ENCODE measurements at regions not wholly inside any gene's neighbourhood (a gene's known extent, or its start where the extent isn't known, plus 50 kb on each side); places are given as distances from the start of the nearest gene placed in this dataset.

DNA sequence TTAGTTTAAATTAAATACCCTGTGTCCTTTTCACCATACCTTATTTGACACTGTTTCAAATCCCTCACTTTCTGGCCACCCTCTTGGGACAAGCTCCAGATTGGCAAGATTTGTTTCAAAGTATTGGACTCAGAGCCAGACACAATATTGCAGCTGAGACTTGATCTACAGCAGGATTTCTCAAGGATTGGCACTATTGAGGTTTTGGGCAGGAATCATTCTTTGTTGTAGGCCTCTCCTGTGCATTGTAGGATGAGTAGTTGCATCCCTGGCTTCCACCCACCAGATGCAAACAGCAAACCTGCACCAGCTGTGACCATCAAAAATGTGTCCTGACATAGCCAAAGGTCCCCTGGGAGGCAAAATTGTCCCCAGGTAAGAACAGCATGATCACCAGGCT lies 181.2 kb downstream of the CHD9NB start:
- no peaks in the 10 kb centered on the region for H3K9me3 ChIP-seq (ENCODE audit: low read length)
- no peaks in the 10 kb centered on the region for H3F3A ChIP-seq (ENCODE audit: insufficient read depth, low read length)
- H3K27me3 ChIP-seq (ENCODE audit: insufficient read depth, low read length), result no peaks in the 10 kb centered on the region
- H3K27ac ChIP-seq (ENCODE audit: low read depth, low read length, poor library complexity, severe bottlenecking), result no peak overlapping the region
- no peaks in the 10 kb centered on the region for H3K79me2 ChIP-seq (ENCODE audit: insufficient read depth, low read length)
- no peak overlapping the region for H2AFZ ChIP-seq (ENCODE audit: low read length)
- no peak overlapping the region for H3K4me2 ChIP-seq (ENCODE audit: low read length)
- no peak overlapping the region for H3K4me3 ChIP-seq (ENCODE audit: low read depth, low read length, poor library complexity, severe bottlenecking)
- no peaks in the 10 kb centered on the region for H3K4me1 ChIP-seq (ENCODE audit: insufficient read depth, low read length, severe bottlenecking)
- no peak overlapping the region for H3K9ac ChIP-seq (ENCODE audit: low read length)
- no peaks in the 10 kb centered on the region for H3K36me3 ChIP-seq (ENCODE audit: insufficient read depth, low read length)
- no peaks in the 10 kb centered on the region for H4K20me1 ChIP-seq (ENCODE audit: insufficient read depth, low read length)
- TF ChIP-seq, protein P1, sequence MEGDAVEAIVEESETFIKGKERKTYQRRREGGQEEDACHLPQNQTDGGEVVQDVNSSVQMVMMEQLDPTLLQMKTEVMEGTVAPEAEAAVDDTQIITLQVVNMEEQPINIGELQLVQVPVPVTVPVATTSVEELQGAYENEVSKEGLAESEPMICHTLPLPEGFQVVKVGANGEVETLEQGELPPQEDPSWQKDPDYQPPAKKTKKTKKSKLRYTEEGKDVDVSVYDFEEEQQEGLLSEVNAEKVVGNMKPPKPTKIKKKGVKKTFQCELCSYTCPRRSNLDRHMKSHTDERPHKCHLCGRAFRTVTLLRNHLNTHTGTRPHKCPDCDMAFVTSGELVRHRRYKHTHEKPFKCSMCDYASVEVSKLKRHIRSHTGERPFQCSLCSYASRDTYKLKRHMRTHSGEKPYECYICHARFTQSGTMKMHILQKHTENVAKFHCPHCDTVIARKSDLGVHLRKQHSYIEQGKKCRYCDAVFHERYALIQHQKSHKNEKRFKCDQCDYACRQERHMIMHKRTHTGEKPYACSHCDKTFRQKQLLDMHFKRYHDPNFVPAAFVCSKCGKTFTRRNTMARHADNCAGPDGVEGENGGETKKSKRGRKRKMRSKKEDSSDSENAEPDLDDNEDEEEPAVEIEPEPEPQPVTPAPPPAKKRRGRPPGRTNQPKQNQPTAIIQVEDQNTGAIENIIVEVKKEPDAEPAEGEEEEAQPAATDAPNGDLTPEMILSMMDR (IDR thresholded peaks at IDR 0.05; ENCODE audit: low read length), result no peak
- no peak for TF ChIP-seq EZH2 (IDR thresholded peaks at IDR 0.05; ENCODE audit: borderline replicate concordance, low read length)
- H3K9me2 ChIP-seq (ENCODE audit: low read depth, low read length), result no peaks in the 10 kb centered on the region

DNA sequence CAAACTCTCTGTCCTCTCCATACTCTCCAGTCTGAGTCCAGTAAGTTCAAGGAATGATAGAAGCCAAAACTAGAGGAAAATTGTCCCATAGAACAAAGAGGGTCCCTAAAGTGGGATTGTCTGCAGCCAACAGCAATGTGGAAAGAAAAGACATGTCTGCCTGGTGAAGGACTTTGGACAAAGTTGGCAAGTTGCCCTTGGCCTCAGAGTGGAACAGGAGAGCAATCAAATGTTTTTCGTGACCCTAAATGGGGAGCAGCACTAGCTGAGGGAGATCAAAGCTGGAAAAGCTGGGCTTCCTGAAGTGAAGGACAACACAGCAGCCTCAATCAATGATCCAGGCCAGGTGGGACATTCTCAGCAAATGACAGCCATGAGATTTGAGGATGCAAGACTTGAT lies 183.5 kb downstream of the CHD9NB start:
- H4K20me1 ChIP-seq (ENCODE audit: insufficient read depth, low read length), result no peaks in the 10 kb centered on the region
- no peak overlapping the region for H3K4me3 ChIP-seq (ENCODE audit: low read depth, low read length, poor library complexity, severe bottlenecking)
- H3K36me3 ChIP-seq (ENCODE audit: insufficient read depth, low read length), result no peaks in the 10 kb centered on the region
- no peak overlapping the region for H3K27ac ChIP-seq (ENCODE audit: low read depth, low read length, poor library complexity, severe bottlenecking)
- no peak overlapping the region for H3K4me2 ChIP-seq (ENCODE audit: low read length)
- no peaks in the 10 kb centered on the region for H3K9me3 ChIP-seq (ENCODE audit: low read length)
- H3K9ac ChIP-seq (ENCODE audit: low read length), result no peak overlapping the region
- no peaks in the 10 kb centered on the region for H3K9me2 ChIP-seq (ENCODE audit: low read depth, low read length)
- H3K4me1 ChIP-seq (ENCODE audit: insufficient read depth, low read length, severe bottlenecking), result no peaks in the 10 kb centered on the region
- H3F3A ChIP-seq (ENCODE audit: insufficient read depth, low read length), result no peaks in the 10 kb centered on the region
- no peak overlapping the region for H2AFZ ChIP-seq (ENCODE audit: low read length)
- H3K79me2 ChIP-seq (ENCODE audit: insufficient read depth, low read length), result no peaks in the 10 kb centered on the region
- TF ChIP-seq, protein P1 (IDR thresholded peaks at IDR 0.05; ENCODE audit: low read length), result no peak
- no peak for TF ChIP-seq EZH2 (IDR thresholded peaks at IDR 0.05; ENCODE audit: borderline replicate concordance, low read length)
- no peaks in the 10 kb centered on the region for H3K27me3 ChIP-seq (ENCODE audit: insufficient read depth, low read length)

DNA sequence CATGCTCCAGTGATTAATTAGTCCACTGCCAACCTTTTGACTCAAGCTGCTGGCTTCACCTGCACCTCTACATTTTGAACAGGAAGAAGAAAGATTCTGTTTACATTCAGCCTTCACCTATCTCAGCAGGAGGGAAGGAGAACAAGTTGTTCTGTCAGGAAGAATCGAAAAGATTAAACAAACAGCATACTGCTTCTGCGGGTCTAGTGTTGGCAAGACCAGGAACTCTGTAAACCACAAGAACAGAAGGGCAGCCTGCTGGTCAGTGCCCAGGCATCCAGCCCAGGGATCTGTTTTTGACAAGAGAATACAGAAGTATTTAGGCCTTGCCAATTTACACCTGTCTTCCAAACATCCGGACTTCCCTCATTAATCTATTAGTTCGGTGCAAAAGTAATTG lies 189.7 kb downstream of the CHD9NB start:
- no peaks in the 10 kb centered on the region for H3K4me1 ChIP-seq (ENCODE audit: insufficient read depth, low read length, severe bottlenecking)
- no peak overlapping the region for H3K27ac ChIP-seq (ENCODE audit: low read depth, low read length, poor library complexity, severe bottlenecking)
- TF ChIP-seq, protein P1 (IDR thresholded peaks at IDR 0.05; ENCODE audit: low read length), result no peak
- TF ChIP-seq EZH2 (IDR thresholded peaks at IDR 0.05; ENCODE audit: borderline replicate concordance, low read length), result no peak
- H3K27me3 ChIP-seq (ENCODE audit: insufficient read depth, low read length), result no peaks in the 10 kb centered on the region
- no peaks in the 10 kb centered on the region for H3K9me2 ChIP-seq (ENCODE audit: low read depth, low read length)
- H3K4me3 ChIP-seq (ENCODE audit: low read depth, low read length, poor library complexity, severe bottlenecking), result no peak overlapping the region
- H3K79me2 ChIP-seq (ENCODE audit: insufficient read depth, low read length), result no peaks in the 10 kb centered on the region
- H3K9ac ChIP-seq (ENCODE audit: low read length), result no peak overlapping the region
- no peaks in the 10 kb centered on the region for H3K9me3 ChIP-seq (ENCODE audit: low read length)
- H4K20me1 ChIP-seq (ENCODE audit: insufficient read depth, low read length), result no peaks in the 10 kb centered on the region
- no peaks in the 10 kb centered on the region for H3F3A ChIP-seq (ENCODE audit: insufficient read depth, low read length)
- H3K36me3 ChIP-seq (ENCODE audit: insufficient read depth, low read length), result no peaks in the 10 kb centered on the region
- no peak overlapping the region for H3K4me2 ChIP-seq (ENCODE audit: low read length)
- no peak overlapping the region for H2AFZ ChIP-seq (ENCODE audit: low read length)

All from OCI-LY1 (cell line).